ENCODE measurements at regions not wholly inside any gene's neighbourhood (a gene's known extent, or its start where the extent isn't known, plus 50 kb on each side); places are given as distances from the start of the nearest gene placed in this dataset.
A peak's percentile ranks its signal among the peaks of the same experiment; 100 is the strongest.

- Histone ChIP-seq H3K9me3 (ENCODE audit: insufficient read depth, low read length) (no peaks in the 10 kb centered on the region), H3K27me3 (ENCODE audit: low read length) (no peaks in the 10 kb centered on the region), H3K9me2 (replicated peaks; ENCODE audit: insufficient read depth, low read length) (no peaks in the 10 kb centered on the region), H3K27ac (ENCODE audit: low read depth, low read length) (no peak overlapping the region), H3F3A (ENCODE audit: insufficient read depth) (no peaks in the 10 kb centered on the region), H3K79me2 (ENCODE audit: insufficient read depth, low read length) (no peaks in the 10 kb centered on the region), H2AFZ (ENCODE audit: low read depth, low read length, severe bottlenecking) (no peak overlapping the region), H3K4me3 (ENCODE audit: insufficient read depth, low read length, poor library complexity, severe bottlenecking) (no peak overlapping the region), H3K4me2 (ENCODE audit: low read depth, low read length, poor library complexity, severe bottlenecking) (no peak overlapping the region), H4K20me1 (ENCODE audit: low read depth, low read length) (no peaks in the 10 kb centered on the region), H3K36me3 (ENCODE audit: low read length) (no peaks in the 10 kb centered on the region), H3K9ac (ENCODE audit: low read length) (no peak overlapping the region)
- no peak for TF ChIP-seq EZH2phosphoT487 (conservative IDR thresholded peaks at IDR 0.05; ENCODE audit: low read length)
- TF ChIP-seq CTCF (IDR thresholded peaks at IDR 0.05; ENCODE audit: insufficient read depth, low read length, poor library complexity, severe bottlenecking), result no peak
Observed at GRCh38 chr1:81201779-81202178, 599.0 kb upstream of the ADGRL2 start.

GRCh38 chr1:81197591-81197990, 603.1 kb upstream of the ADGRL2 start:
- Histone ChIP-seq H3K36me3 (ENCODE audit: low read length) (no peaks in the 10 kb centered on the region), H2AFZ (ENCODE audit: low read depth, low read length, severe bottlenecking) (no peak overlapping the region), H3K9me3 (ENCODE audit: insufficient read depth, low read length) (no peaks in the 10 kb centered on the region), H3K4me2 (ENCODE audit: low read depth, low read length, poor library complexity, severe bottlenecking) (no peak overlapping the region), H3K27me3 (ENCODE audit: low read length) (no peaks in the 10 kb centered on the region), H3K9me2 (replicated peaks; ENCODE audit: insufficient read depth, low read length) (no peaks in the 10 kb centered on the region), H3K27ac (ENCODE audit: low read depth, low read length) (no peak overlapping the region), H3F3A (ENCODE audit: insufficient read depth) (no peaks in the 10 kb centered on the region), H3K4me3 (ENCODE audit: insufficient read depth, low read length, poor library complexity, severe bottlenecking) (no peak overlapping the region), H4K20me1 (ENCODE audit: low read depth, low read length) (no peaks in the 10 kb centered on the region), H3K79me2 (ENCODE audit: insufficient read depth, low read length) (no peaks in the 10 kb centered on the region), H3K9ac (ENCODE audit: low read length) (no peak overlapping the region)
- TF ChIP-seq EZH2phosphoT487 (conservative IDR thresholded peaks at IDR 0.05; ENCODE audit: low read length) (no peak), CTCF (IDR thresholded peaks at IDR 0.05; ENCODE audit: insufficient read depth, low read length, poor library complexity, severe bottlenecking) (no peak)

GRCh38 chr1:81192647-81193642, 607.8 kb upstream of the ADGRL2 start:
- peak overlapping the region; percentile 5 for H3K4me2 ChIP-seq (ENCODE audit: low read depth, low read length, poor library complexity, severe bottlenecking)
- no peak overlapping the region for H3K9ac ChIP-seq (ENCODE audit: low read length)
- no peaks in the 10 kb centered on the region for H3K36me3 ChIP-seq (ENCODE audit: low read length)
- H4K20me1 ChIP-seq (ENCODE audit: low read depth, low read length), result no peaks in the 10 kb centered on the region
- no peak for TF ChIP-seq EZH2phosphoT487 (conservative IDR thresholded peaks at IDR 0.05; ENCODE audit: low read length)
- TF ChIP-seq CTCF (IDR thresholded peaks at IDR 0.05; ENCODE audit: insufficient read depth, low read length, poor library complexity, severe bottlenecking), result no peak
- H3K4me3 ChIP-seq (ENCODE audit: insufficient read depth, low read length, poor library complexity, severe bottlenecking), result no peak overlapping the region
- no peaks in the 10 kb centered on the region for H3F3A ChIP-seq (ENCODE audit: insufficient read depth)
- no peaks in the 10 kb centered on the region for H3K79me2 ChIP-seq (ENCODE audit: insufficient read depth, low read length)
- no peaks in the 10 kb centered on the region for H3K9me2 ChIP-seq (replicated peaks; ENCODE audit: insufficient read depth, low read length)
- H3K27me3 ChIP-seq (ENCODE audit: low read length), result no peaks in the 10 kb centered on the region
- H2AFZ ChIP-seq (ENCODE audit: low read depth, low read length, severe bottlenecking), result peak overlapping the region; percentile 49
- no peaks in the 10 kb centered on the region for H3K9me3 ChIP-seq (ENCODE audit: insufficient read depth, low read length)
- no peak overlapping the region for H3K27ac ChIP-seq (ENCODE audit: low read depth, low read length)

Data from SU-DHL-6 (cell line).